Subcutaneous abdominal adipose tissue (tissue), 5 donors: ENCODE measurements at regions not wholly inside any gene's neighbourhood (a gene's known extent, or its start where the extent isn't known, plus 50 kb on each side); places are given as distances from the start of the nearest gene placed in this dataset.
"Not testable (repeated sequence)": the region's sequence is repeated elsewhere in the genome, so short reads cannot be mapped to it uniquely, and the experiment has no call there.

Experiments
- H3K27ac ChIP-seq: one replicate; pipeline ENCODE4 v1.7.0; 2013; ENCODE audit warnings: low read depth, mild to moderate bottlenecking, inconsistent platforms, low read length, moderate library complexity
- H3K27me3 ChIP-seq, 5 donors: one replicate each; pipeline ENCODE4 v1.7.0; 2013; ENCODE audit warnings: low read length in 5 of 5, inconsistent platforms in 1 of 5; ENCODE audit not compliant: control insufficient read depth in 5 of 5, insufficient read depth in 4 of 5
- H3K36me3 ChIP-seq, 5 donors: one replicate each; pipeline ENCODE4 v1.7.0; 2013; ENCODE audit warnings: low read length in 5 of 5; ENCODE audit not compliant: control insufficient read depth in 5 of 5, insufficient read depth in 5 of 5
- H3K4me1 ChIP-seq, 5 donors: one replicate each; pipeline ENCODE4 v1.7.0; 2013; ENCODE audit warnings: low read length in 5 of 5, mild to moderate bottlenecking in 3 of 5, moderate library complexity in 1 of 5; ENCODE audit not compliant: control insufficient read depth in 5 of 5, insufficient read depth in 5 of 5
- H3K4me3 ChIP-seq, 5 donors: one replicate each; pipeline ENCODE4 v1.7.0; 2013; ENCODE audit warnings: low read length in 5 of 5, low read depth in 1 of 5
- H3K9ac ChIP-seq, 5 donors: one replicate each; pipeline ENCODE4 v1.7.0; 2013; ENCODE audit warnings: low read length in 5 of 5, mild to moderate bottlenecking in 4 of 5, moderate library complexity in 3 of 5
- H3K9me3 ChIP-seq, 5 donors: one replicate each; pipeline ENCODE4 v1.7.0; 2013; ENCODE audit warnings: low read length in 5 of 5; ENCODE audit not compliant: control insufficient read depth in 5 of 5
- donor health status: healthy.
- donor health status: healthy.
- donor health status: healthy.
- donor health status: healthy.
- donor health status: healthy.

- H3K9ac ChIP-seq = no peak overlapping the region
- H3K36me3 ChIP-seq = no peaks in the 10 kb centered on the region
These were observed 198.5 kb downstream of the BLID start for GRCh38 chr11:121917482-121917881.

GRCh38 chr11:121914508-121915059 is 201.4 kb downstream of the BLID start:
- H3K27ac ChIP-seq = no peak overlapping the region
- peaks cover 0 to 8% (median 0%) of the 10 kb centered on the region in 5 donors for H3K4me1 ChIP-seq
- H3K36me3 ChIP-seq = no peaks in the 10 kb centered on the region
- H3K9ac ChIP-seq = peak overlapping the region in 1 of 5 donors; percentile 32
- H3K9me3 ChIP-seq = no peaks in the 10 kb centered on the region
- H3K4me3 ChIP-seq = no peak overlapping the region
- no peaks in the 10 kb centered on the region for H3K27me3 ChIP-seq

More at GRCh38 chr11:121917482-121917881, 198.5 kb downstream of the BLID start:
- H3K4me3 ChIP-seq = no peak overlapping the region
- no peak overlapping the region for H3K27ac ChIP-seq
- H3K27me3 ChIP-seq = no peaks in the 10 kb centered on the region
- H3K9me3 ChIP-seq = no peaks in the 10 kb centered on the region
- H3K4me1 ChIP-seq = peaks cover 0 to 8% (median 0%) of the 10 kb centered on the region in 5 donors

GRCh38 chr11:121909596-121909995 is 206.4 kb downstream of the BLID start:
- no peaks in the 10 kb centered on the region for H3K9me3 ChIP-seq
- no peak overlapping the region for H3K9ac ChIP-seq
- H3K36me3 ChIP-seq = no peaks in the 10 kb centered on the region
- no peaks in the 10 kb centered on the region for H3K27me3 ChIP-seq
- H3K4me3 ChIP-seq = no peak overlapping the region
- H3K4me1 ChIP-seq = peaks cover 0 to 7% (median 0%) of the 10 kb centered on the region in 5 donors
- H3K27ac ChIP-seq = no peak overlapping the region

GRCh38 chr11:121907379-121907778 is 208.6 kb downstream of the BLID start:
- H3K27ac ChIP-seq = no peak overlapping the region
- H3K9me3 ChIP-seq = no peaks in the 10 kb centered on the region
- H3K4me3 ChIP-seq = no peak overlapping the region
- no peak overlapping the region for H3K9ac ChIP-seq
- no peaks in the 10 kb centered on the region for H3K36me3 ChIP-seq
- no peaks in the 10 kb centered on the region for H3K4me1 ChIP-seq
- no peaks in the 10 kb centered on the region for H3K27me3 ChIP-seq

GRCh38 chr11:121904148-121904547 is 211.9 kb downstream of the BLID start:
- Histone ChIP-seq H3K4me3 (no peak overlapping the region), H3K9ac (no peak overlapping the region), H3K27ac (no peak overlapping the region), H3K9me3 (no peaks in the 10 kb centered on the region), H3K4me1 (no peaks in the 10 kb centered on the region), H3K27me3 (no peaks in the 10 kb centered on the region), H3K36me3 (no peaks in the 10 kb centered on the region)

- Histone ChIP-seq H3K36me3 (no peaks in the 10 kb centered on the region), H3K27ac (no peak overlapping the region), H3K9ac (no peak overlapping the region), H3K4me1 (no peaks in the 10 kb centered on the region), H3K27me3 (no peaks in the 10 kb centered on the region), H3K9me3 (no peaks in the 10 kb centered on the region), H3K4me3 (no peak overlapping the region)
These were observed 214.1 kb downstream of the BLID start for GRCh38 chr11:121901886-121902285.

GRCh38 chr11:121901417-121901816 is 214.6 kb downstream of the BLID start:
- not testable (repeated sequence) for H3K36me3 ChIP-seq, H3K9me3 ChIP-seq, H3K9ac ChIP-seq, H3K4me1 ChIP-seq, H3K27ac ChIP-seq, H3K27me3 ChIP-seq, H3K4me3 ChIP-seq

- Histone ChIP-seq H3K27me3 (no peaks in the 10 kb centered on the region), H3K27ac (no peak overlapping the region), H3K9ac (no peak overlapping the region), H3K4me3 (no peak overlapping the region), H3K36me3 (no peaks in the 10 kb centered on the region), H3K4me1 (no peaks in the 10 kb centered on the region), H3K9me3 (no peaks in the 10 kb centered on the region)
These were observed 216.5 kb downstream of the BLID start for GRCh38 chr11:121899520-121899919.

GRCh38 chr11:121898903-121899302 is 217.1 kb downstream of the BLID start:
- Histone ChIP-seq H3K4me3 (no peak overlapping the region), H3K27me3 (no peaks in the 10 kb centered on the region), H3K9me3 (no peaks in the 10 kb centered on the region), H3K9ac (no peak overlapping the region), H3K4me1 (no peaks in the 10 kb centered on the region), H3K27ac (no peak overlapping the region), H3K36me3 (no peaks in the 10 kb centered on the region)

- Histone ChIP-seq H3K9me3 (no peaks in the 10 kb centered on the region), H3K27ac (no peak overlapping the region), H3K36me3 (no peaks in the 10 kb centered on the region), H3K4me3 (no peak overlapping the region), H3K9ac (no peak overlapping the region), H3K27me3 (no peaks in the 10 kb centered on the region), H3K4me1 (peaks cover 0 to 17% (median 12%) of the 10 kb centered on the region in 5 donors)
These were observed 220.1 kb downstream of the BLID start for GRCh38 chr11:121895919-121896318.

- no peaks in the 10 kb centered on the region for H3K27me3 ChIP-seq
- H3K9me3 ChIP-seq = no peaks in the 10 kb centered on the region
- H3K4me1 ChIP-seq = peaks cover 0 to 30% (median 21%) of the 10 kb centered on the region in 5 donors
- no peak overlapping the region for H3K9ac ChIP-seq
- H3K27ac ChIP-seq = no peak overlapping the region
- H3K4me3 ChIP-seq = no peak overlapping the region
- H3K36me3 ChIP-seq = no peaks in the 10 kb centered on the region
These were observed 221.4 kb downstream of the BLID start for GRCh38 chr11:121894581-121894980.
